ENCODE measurements at regions not wholly inside any gene's neighbourhood (a gene's known extent, or its start where the extent isn't known, plus 50 kb on each side); places are given as distances from the start of the nearest gene placed in this dataset.

GRCh38 chr13:95498886-95499285 is 53.6 kb upstream of the CLDN10 start:
- H4K20me1 ChIP-seq (ENCODE audit: insufficient read depth, low read length): no peaks in the 10 kb centered on the region
- Mint-ChIP-seq H3K27ac (ENCODE audit: unreplicated experiment) (no peak overlapping the region), H3K36me3 (ENCODE audit: low read depth, unreplicated experiment) (no peaks in the 10 kb centered on the region), H3K4me3 (ENCODE audit: unreplicated experiment) (no peak overlapping the region), H3K27me3 (ENCODE audit: low read depth, unreplicated experiment) (no peaks in the 10 kb centered on the region), H3K9me3 (ENCODE audit: unreplicated experiment) (no peaks in the 10 kb centered on the region), H3K4me1 (ENCODE audit: low read depth, unreplicated experiment) (peaks cover 2% of the 10 kb centered on the region)
- no peak for TF ChIP-seq EZH2 (IDR thresholded peaks at IDR 0.05; ENCODE audit: insufficient read depth, low read length)
- TF ChIP-seq, protein P1, sequence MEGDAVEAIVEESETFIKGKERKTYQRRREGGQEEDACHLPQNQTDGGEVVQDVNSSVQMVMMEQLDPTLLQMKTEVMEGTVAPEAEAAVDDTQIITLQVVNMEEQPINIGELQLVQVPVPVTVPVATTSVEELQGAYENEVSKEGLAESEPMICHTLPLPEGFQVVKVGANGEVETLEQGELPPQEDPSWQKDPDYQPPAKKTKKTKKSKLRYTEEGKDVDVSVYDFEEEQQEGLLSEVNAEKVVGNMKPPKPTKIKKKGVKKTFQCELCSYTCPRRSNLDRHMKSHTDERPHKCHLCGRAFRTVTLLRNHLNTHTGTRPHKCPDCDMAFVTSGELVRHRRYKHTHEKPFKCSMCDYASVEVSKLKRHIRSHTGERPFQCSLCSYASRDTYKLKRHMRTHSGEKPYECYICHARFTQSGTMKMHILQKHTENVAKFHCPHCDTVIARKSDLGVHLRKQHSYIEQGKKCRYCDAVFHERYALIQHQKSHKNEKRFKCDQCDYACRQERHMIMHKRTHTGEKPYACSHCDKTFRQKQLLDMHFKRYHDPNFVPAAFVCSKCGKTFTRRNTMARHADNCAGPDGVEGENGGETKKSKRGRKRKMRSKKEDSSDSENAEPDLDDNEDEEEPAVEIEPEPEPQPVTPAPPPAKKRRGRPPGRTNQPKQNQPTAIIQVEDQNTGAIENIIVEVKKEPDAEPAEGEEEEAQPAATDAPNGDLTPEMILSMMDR (IDR thresholded peaks at IDR 0.05; ENCODE audit: insufficient read depth, low read depth, low read length): no peak
- H3K79me2 ChIP-seq (ENCODE audit: insufficient read depth, low read length): no peaks in the 10 kb centered on the region
- H2AFZ ChIP-seq (ENCODE audit: low read depth, low read length): no peak overlapping the region
- peak; percentile 60 for DNase-seq (ENCODE audit: low read depth)
- H3K4me3 ChIP-seq (ENCODE audit: insufficient read depth, low read depth, low read length): no peak overlapping the region
- no peaks in the 10 kb centered on the region for H3K27me3 ChIP-seq (ENCODE audit: insufficient read depth, low read length)
- no peak overlapping the region for H3K9ac ChIP-seq (ENCODE audit: low read length)
- H3K36me3 ChIP-seq (ENCODE audit: insufficient read depth, low read length): no peaks in the 10 kb centered on the region
- no peak overlapping the region for H3K27ac ChIP-seq (ENCODE audit: low read depth, low read length)
- H3K9me3 ChIP-seq (ENCODE audit: insufficient read depth, low read depth, low read length): peaks cover 5% of the 10 kb centered on the region
- H3K4me1 ChIP-seq (ENCODE audit: insufficient read depth, low read length): no peaks in the 10 kb centered on the region
- no peak overlapping the region for H3K4me2 ChIP-seq (ENCODE audit: low read length)
- FAIRE-seq: no peak

GRCh38 chr13:95499811-95500712 is 52.5 kb upstream of the CLDN10 start:
- Histone ChIP-seq H3K4me1 (ENCODE audit: insufficient read depth, low read length) (no peaks in the 10 kb centered on the region), H3K36me3 (ENCODE audit: insufficient read depth, low read length) (no peaks in the 10 kb centered on the region), H3K27ac (ENCODE audit: low read depth, low read length) (no peak overlapping the region), H3K79me2 (ENCODE audit: insufficient read depth, low read length) (no peaks in the 10 kb centered on the region), H3K4me3 (ENCODE audit: insufficient read depth, low read depth, low read length) (no peak overlapping the region), H4K20me1 (ENCODE audit: insufficient read depth, low read length) (no peaks in the 10 kb centered on the region), H3K27me3 (ENCODE audit: insufficient read depth, low read length) (no peaks in the 10 kb centered on the region), H2AFZ (ENCODE audit: low read depth, low read length) (no peak overlapping the region), H3K4me2 (ENCODE audit: low read length) (no peak overlapping the region), H3K9me3 (ENCODE audit: insufficient read depth, low read depth, low read length) (peaks cover 5% of the 10 kb centered on the region), H3K9ac (ENCODE audit: low read length) (no peak overlapping the region)
- DNase-seq (ENCODE audit: low read depth) (no peak), FAIRE-seq (no peak)
- Mint-ChIP-seq H3K36me3 (ENCODE audit: low read depth, unreplicated experiment) (no peaks in the 10 kb centered on the region), H3K9me3 (ENCODE audit: unreplicated experiment) (no peaks in the 10 kb centered on the region), H3K27ac (ENCODE audit: unreplicated experiment) (no peak overlapping the region), H3K4me3 (ENCODE audit: unreplicated experiment) (no peak overlapping the region), H3K27me3 (ENCODE audit: low read depth, unreplicated experiment) (no peaks in the 10 kb centered on the region), H3K4me1 (ENCODE audit: low read depth, unreplicated experiment) (peaks cover 3% of the 10 kb centered on the region)
- no peak for TF ChIP-seq EZH2 (IDR thresholded peaks at IDR 0.05; ENCODE audit: insufficient read depth, low read length)
- TF ChIP-seq, protein P1 (IDR thresholded peaks at IDR 0.05; ENCODE audit: insufficient read depth, low read depth, low read length): no peak

- Histone ChIP-seq H3K27me3 (ENCODE audit: insufficient read depth, low read length) (no peaks in the 10 kb centered on the region), H4K20me1 (ENCODE audit: insufficient read depth, low read length) (no peaks in the 10 kb centered on the region), H3K9ac (ENCODE audit: low read length) (no peak overlapping the region), H3K9me3 (ENCODE audit: insufficient read depth, low read depth, low read length) (peaks cover 5% of the 10 kb centered on the region), H3K79me2 (ENCODE audit: insufficient read depth, low read length) (no peaks in the 10 kb centered on the region), H3K27ac (ENCODE audit: low read depth, low read length) (no peak overlapping the region), H3K4me2 (ENCODE audit: low read length) (no peak overlapping the region), H3K4me1 (ENCODE audit: insufficient read depth, low read length) (no peaks in the 10 kb centered on the region), H3K36me3 (ENCODE audit: insufficient read depth, low read length) (no peaks in the 10 kb centered on the region), H2AFZ (ENCODE audit: low read depth, low read length) (no peak overlapping the region), H3K4me3 (ENCODE audit: insufficient read depth, low read depth, low read length) (no peak overlapping the region)
- TF ChIP-seq, protein P1 (IDR thresholded peaks at IDR 0.05; ENCODE audit: insufficient read depth, low read depth, low read length): no peak
- TF ChIP-seq EZH2 (IDR thresholded peaks at IDR 0.05; ENCODE audit: insufficient read depth, low read length): no peak
- no peaks in the 10 kb centered on the region for H3K36me3 Mint-ChIP-seq (ENCODE audit: low read depth, unreplicated experiment)
- DNase-seq (ENCODE audit: low read depth) (no peak), FAIRE-seq (no peak)
- H3K9me3 Mint-ChIP-seq (ENCODE audit: unreplicated experiment): no peaks in the 10 kb centered on the region
- no peak overlapping the region for H3K27ac Mint-ChIP-seq (ENCODE audit: unreplicated experiment)
- H3K27me3 Mint-ChIP-seq (ENCODE audit: low read depth, unreplicated experiment): no peaks in the 10 kb centered on the region
- H3K4me1 Mint-ChIP-seq (ENCODE audit: low read depth, unreplicated experiment): peaks cover 8% of the 10 kb centered on the region
- H3K4me3 Mint-ChIP-seq (ENCODE audit: unreplicated experiment): no peak overlapping the region
These were observed 50.3 kb upstream of the CLDN10 start for GRCh38 chr13:95502216-95502615.
